Activated T-helper 1 cell treated with Interleukin-2 at 50 U/mL for 16 hours (primary cell): ENCODE measurements at regions not wholly inside any gene's neighbourhood (a gene's known extent, or its start where the extent isn't known, plus 50 kb on each side); places are given as distances from the start of the nearest gene placed in this dataset.
"Not testable (repeated sequence)": the region's sequence is repeated elsewhere in the genome, so short reads cannot be mapped to it uniquely, and the experiment has no call there.

Experiments
- DNase-seq: peaks from one replicate; pipeline ENCODE4 v3.0.0-alpha.2; 2020; ENCODE audit warnings: low read depth

GRCh38 chr16:85514598-85515318 lies 98.4 kb upstream of the GSE1 start:
- no peak for DNase-seq

- DNase-seq: no peak
These were observed 97.8 kb upstream of the GSE1 start for GRCh38 chr16:85515319-85515745.

- DNase-seq: no peak
These were observed 97.2 kb upstream of the GSE1 start for GRCh38 chr16:85515830-85516397.

- DNase-seq: no peak
These were observed 96.0 kb upstream of the GSE1 start for GRCh38 chr16:85517154-85517553.

- DNase-seq: no peak
These were observed 95.5 kb upstream of the GSE1 start for GRCh38 chr16:85517563-85518179.

GRCh38 chr16:85518398-85519049 lies 94.6 kb upstream of the GSE1 start:
- no peak for DNase-seq

- DNase-seq: not testable (repeated sequence)
These were observed 94.1 kb upstream of the GSE1 start for GRCh38 chr16:85519050-85519440.

GRCh38 chr16:85519540-85520231 lies 93.4 kb upstream of the GSE1 start:
- no peak for DNase-seq

- no peak for DNase-seq
These were observed 92.1 kb upstream of the GSE1 start for GRCh38 chr16:85520853-85521521.

- DNase-seq: no peak
These were observed 91.4 kb upstream of the GSE1 start for GRCh38 chr16:85521552-85522307.

- no peak for DNase-seq
These were observed 90.7 kb upstream of the GSE1 start for GRCh38 chr16:85522308-85522841.

GRCh38 chr16:85522842-85523601 lies 90.1 kb upstream of the GSE1 start:
- no peak for DNase-seq

GRCh38 chr16:85523602-85524364 lies 89.3 kb upstream of the GSE1 start:
- no peak for DNase-seq

- DNase-seq: no peak
These were observed 88.8 kb upstream of the GSE1 start for GRCh38 chr16:85524365-85524629.

GRCh38 chr16:85524630-85525419 lies 88.3 kb upstream of the GSE1 start:
- no peak for DNase-seq

GRCh38 chr16:85525420-85526184 lies 87.5 kb upstream of the GSE1 start:
- DNase-seq: no peak

GRCh38 chr16:85526185-85526974 lies 86.7 kb upstream of the GSE1 start:
- no peak for DNase-seq
